ENCODE measurements at regions not wholly inside any gene's neighbourhood (a gene's known extent, or its start where the extent isn't known, plus 50 kb on each side); places are given as distances from the start of the nearest gene placed in this dataset.

DNA sequence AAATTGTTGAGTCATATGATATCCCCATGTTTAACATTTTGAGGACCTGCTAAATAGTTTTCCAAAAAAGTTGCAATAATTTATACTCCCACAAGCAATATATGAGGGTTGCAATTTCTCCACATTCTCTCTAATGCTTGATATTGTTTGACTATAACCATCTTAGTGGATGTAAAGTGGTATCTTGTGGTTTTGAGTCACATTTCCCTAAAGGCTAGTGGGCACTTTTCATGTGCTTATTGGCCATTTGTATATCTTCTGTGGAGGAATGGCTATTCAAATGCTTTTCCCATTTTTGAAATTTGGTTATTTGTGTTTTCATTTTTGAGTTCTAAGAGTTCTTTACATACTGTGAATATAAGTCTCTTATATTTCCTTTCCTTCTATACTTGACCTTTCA, 82.7 kb downstream of the SCG2 start:
- H3K27ac Mint-ChIP-seq (ENCODE audit: unreplicated experiment) = no peak overlapping the region
- no peaks in the 10 kb centered on the region for H3K36me3 Mint-ChIP-seq (ENCODE audit: low read depth)
- H3K9me3 Mint-ChIP-seq = no peaks in the 10 kb centered on the region
- no peak for DNase-seq (ENCODE audit: low read depth, low spot score)
- TF ChIP-seq, protein P1, sequence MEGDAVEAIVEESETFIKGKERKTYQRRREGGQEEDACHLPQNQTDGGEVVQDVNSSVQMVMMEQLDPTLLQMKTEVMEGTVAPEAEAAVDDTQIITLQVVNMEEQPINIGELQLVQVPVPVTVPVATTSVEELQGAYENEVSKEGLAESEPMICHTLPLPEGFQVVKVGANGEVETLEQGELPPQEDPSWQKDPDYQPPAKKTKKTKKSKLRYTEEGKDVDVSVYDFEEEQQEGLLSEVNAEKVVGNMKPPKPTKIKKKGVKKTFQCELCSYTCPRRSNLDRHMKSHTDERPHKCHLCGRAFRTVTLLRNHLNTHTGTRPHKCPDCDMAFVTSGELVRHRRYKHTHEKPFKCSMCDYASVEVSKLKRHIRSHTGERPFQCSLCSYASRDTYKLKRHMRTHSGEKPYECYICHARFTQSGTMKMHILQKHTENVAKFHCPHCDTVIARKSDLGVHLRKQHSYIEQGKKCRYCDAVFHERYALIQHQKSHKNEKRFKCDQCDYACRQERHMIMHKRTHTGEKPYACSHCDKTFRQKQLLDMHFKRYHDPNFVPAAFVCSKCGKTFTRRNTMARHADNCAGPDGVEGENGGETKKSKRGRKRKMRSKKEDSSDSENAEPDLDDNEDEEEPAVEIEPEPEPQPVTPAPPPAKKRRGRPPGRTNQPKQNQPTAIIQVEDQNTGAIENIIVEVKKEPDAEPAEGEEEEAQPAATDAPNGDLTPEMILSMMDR (conservative IDR thresholded peaks at IDR 0.05) = no peak
- no peaks in the 10 kb centered on the region for H3K27me3 Mint-ChIP-seq (ENCODE audit: low read depth)
- no peak overlapping the region for H3K4me3 Mint-ChIP-seq
- H3K4me1 Mint-ChIP-seq = peaks cover 19% of the 10 kb centered on the region

DNA sequence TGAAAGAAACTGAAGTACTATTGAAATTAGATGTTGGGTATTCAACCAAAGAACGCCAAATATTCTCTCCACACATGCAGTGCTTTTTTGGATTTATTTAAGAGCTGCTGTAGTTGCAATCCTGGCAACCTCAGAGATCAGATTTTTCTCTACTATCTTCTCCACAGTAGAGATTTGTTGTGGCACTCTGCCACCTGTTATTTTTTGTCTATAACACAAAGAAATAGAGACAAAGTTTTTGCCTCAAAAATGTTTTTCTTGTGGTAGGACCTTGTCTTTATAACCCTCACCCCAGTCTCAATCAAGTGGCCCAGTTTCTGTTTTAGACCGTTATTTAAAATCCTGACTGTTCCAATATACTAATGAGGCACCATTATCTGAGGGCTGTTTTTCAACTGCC, 79.4 kb downstream of the SCG2 start:
- H3K27me3 Mint-ChIP-seq (ENCODE audit: low read depth) = no peaks in the 10 kb centered on the region
- no peak overlapping the region for H3K27ac Mint-ChIP-seq (ENCODE audit: unreplicated experiment)
- H3K4me1 Mint-ChIP-seq = peaks cover 19% of the 10 kb centered on the region
- peaks cover 2% of the 10 kb centered on the region for H3K36me3 Mint-ChIP-seq (ENCODE audit: low read depth)
- H3K4me3 Mint-ChIP-seq = no peak overlapping the region
- H3K9me3 Mint-ChIP-seq = peaks cover 2% of the 10 kb centered on the region
- DNase-seq (ENCODE audit: low read depth, low spot score) = no peak
- TF ChIP-seq, protein P1 (conservative IDR thresholded peaks at IDR 0.05) = no peak

DNA sequence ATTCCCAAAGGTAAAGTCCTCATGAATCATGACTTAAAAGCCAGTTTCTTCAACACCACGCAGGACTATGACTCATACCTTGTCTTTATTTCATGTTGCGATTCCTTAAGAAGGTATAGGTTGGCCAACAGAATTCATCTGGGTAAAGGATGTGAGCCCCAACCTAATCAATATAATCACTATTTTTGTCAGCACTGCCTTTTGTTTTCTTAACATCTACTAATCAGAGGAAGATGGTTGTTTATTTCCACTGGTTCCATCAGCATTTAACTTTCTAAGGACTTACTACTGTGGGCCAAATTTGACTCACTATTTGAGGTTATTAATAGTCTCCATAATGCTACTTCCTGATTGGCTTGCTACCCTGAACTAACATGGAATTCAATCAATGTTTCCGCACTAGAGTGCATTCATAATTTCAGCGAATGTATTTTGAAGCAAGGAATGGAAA, 78.6 kb downstream of the SCG2 start:
- no peak overlapping the region for H3K4me3 Mint-ChIP-seq
- peaks cover 19% of the 10 kb centered on the region for H3K4me1 Mint-ChIP-seq
- H3K27ac Mint-ChIP-seq (ENCODE audit: unreplicated experiment) = peak overlapping the region; percentile 48
- H3K36me3 Mint-ChIP-seq (ENCODE audit: low read depth) = peaks cover 2% of the 10 kb centered on the region
- no peaks in the 10 kb centered on the region for H3K27me3 Mint-ChIP-seq (ENCODE audit: low read depth)
- TF ChIP-seq, protein P1 (conservative IDR thresholded peaks at IDR 0.05) = no peak
- no peak for DNase-seq (ENCODE audit: low read depth, low spot score)
- H3K9me3 Mint-ChIP-seq = peaks cover 2% of the 10 kb centered on the region

DNA sequence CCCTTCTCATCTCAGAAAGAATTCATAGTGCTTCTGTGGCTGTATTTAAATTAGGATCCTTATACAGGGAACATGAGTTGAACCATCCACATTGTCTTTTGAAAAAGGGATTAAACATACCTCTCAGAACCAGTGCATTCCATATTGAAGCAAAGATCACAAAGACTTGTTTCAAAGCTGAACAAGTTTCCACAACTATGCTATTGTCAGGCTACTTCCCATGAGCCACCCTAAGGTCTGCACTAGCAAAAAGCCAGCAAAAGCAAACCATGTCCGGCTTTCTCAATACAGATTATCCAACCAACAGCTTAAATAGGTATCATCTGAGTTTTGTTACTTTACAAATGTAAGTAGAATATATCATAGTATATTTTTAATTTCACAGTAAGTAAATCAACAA, 78.1 kb downstream of the SCG2 start:
- H3K36me3 Mint-ChIP-seq (ENCODE audit: low read depth) = peaks cover 2% of the 10 kb centered on the region
- TF ChIP-seq, protein P1 (conservative IDR thresholded peaks at IDR 0.05) = no peak
- DNase-seq (ENCODE audit: low read depth, low spot score) = no peak
- peaks cover 19% of the 10 kb centered on the region for H3K4me1 Mint-ChIP-seq
- H3K9me3 Mint-ChIP-seq = peaks cover 2% of the 10 kb centered on the region
- no peaks in the 10 kb centered on the region for H3K27me3 Mint-ChIP-seq (ENCODE audit: low read depth)
- peak overlapping the region; percentile 48 for H3K27ac Mint-ChIP-seq (ENCODE audit: unreplicated experiment)
- no peak overlapping the region for H3K4me3 Mint-ChIP-seq

DNA sequence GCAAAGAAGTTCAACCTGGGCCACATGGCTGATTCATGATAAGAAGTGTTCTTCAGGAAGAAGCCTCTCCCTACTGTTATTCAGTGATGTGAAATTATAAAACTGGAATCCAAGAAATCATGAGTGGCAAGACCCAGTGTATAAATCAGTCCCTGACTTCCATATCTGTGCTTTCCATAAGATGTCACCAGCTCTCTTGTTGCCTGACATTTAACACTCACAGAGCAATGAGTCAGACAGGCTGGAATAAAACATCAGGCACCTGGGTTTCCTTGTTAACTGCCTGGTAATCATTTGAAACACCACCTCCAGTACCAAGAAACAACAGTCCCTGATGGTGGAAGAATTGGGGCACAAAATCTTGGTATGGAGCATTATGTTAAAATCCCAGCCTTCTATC, 76.1 kb downstream of the SCG2 start:
- Mint-ChIP-seq H3K9me3 (peaks cover 2% of the 10 kb centered on the region), H3K4me3 (no peak overlapping the region), H3K27me3 (ENCODE audit: low read depth) (no peaks in the 10 kb centered on the region), H3K4me1 (peaks cover 19% of the 10 kb centered on the region), H3K36me3 (ENCODE audit: low read depth) (peaks cover 8% of the 10 kb centered on the region), H3K27ac (ENCODE audit: unreplicated experiment) (no peak overlapping the region)
- TF ChIP-seq, protein P1 (conservative IDR thresholded peaks at IDR 0.05) = no peak
- no peak for DNase-seq (ENCODE audit: low read depth, low spot score)

DNA sequence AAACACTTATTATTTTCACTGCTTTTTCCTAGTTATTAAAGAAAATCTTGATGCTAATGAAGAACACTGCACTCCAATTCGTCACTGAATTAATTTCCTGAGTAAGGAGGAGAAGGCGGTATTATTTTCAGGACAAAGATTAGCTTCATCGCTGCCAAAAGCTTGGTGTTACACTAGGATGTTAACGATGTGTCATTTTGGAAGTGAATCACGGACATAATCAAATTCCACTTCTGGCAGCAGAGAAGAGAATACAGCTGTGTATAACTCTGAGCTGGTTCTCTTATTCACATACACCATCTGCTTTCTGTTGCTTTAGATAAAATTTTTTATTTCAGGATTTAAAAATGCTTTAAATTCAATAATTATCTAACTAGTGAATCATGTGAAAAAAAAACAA, 74.1 kb downstream of the SCG2 start:
- Mint-ChIP-seq H3K4me3 (no peak overlapping the region), H3K36me3 (ENCODE audit: low read depth) (peaks cover 15% of the 10 kb centered on the region), H3K4me1 (peaks cover 9% of the 10 kb centered on the region), H3K27me3 (ENCODE audit: low read depth) (no peaks in the 10 kb centered on the region), H3K27ac (ENCODE audit: unreplicated experiment) (no peak overlapping the region), H3K9me3 (peaks cover 2% of the 10 kb centered on the region)
- TF ChIP-seq, protein P1 (conservative IDR thresholded peaks at IDR 0.05) = no peak
- DNase-seq (ENCODE audit: low read depth, low spot score) = no peak

Measured in neural crest cell (in vitro differentiated cells).